ENCODE measurements at regions not wholly inside any gene's neighbourhood (a gene's known extent, or its start where the extent isn't known, plus 50 kb on each side); places are given as distances from the start of the nearest gene placed in this dataset.

- Histone ChIP-seq H3K4me1 (ENCODE audit: control insufficient read depth in 1 of 2, insufficient read depth in 2 of 2, low read length in 2 of 2) (peaks cover 0 to 7% of the 10 kb centered on the region in 2 experiments), H3K27me3 (ENCODE audit: insufficient read depth, low read length) (no peaks in the 10 kb centered on the region), H3K4ac (ENCODE audit: low read depth, low read length) (no peak overlapping the region), H3K23ac (ENCODE audit: low read length) (no peak overlapping the region), H2BK120ac (ENCODE audit: insufficient read depth, low read length, poor library complexity) (no peak overlapping the region), H2AK5ac (ENCODE audit: low read length) (no peak overlapping the region), H4K12ac (ENCODE audit: low read depth, low read length) (no peak overlapping the region), H2BK5ac (ENCODE audit: low read depth, low read length, poor library complexity) (no peak overlapping the region), H3K4me2 (ENCODE audit: low read length) (no peak overlapping the region), H3K27ac (ENCODE audit: low read depth, low read length) (no peak overlapping the region), H4K91ac (ENCODE audit: low read depth, low read length) (no peak overlapping the region), H3K9ac (ENCODE audit: low read length) (no peak overlapping the region), H2AFZ (ENCODE audit: insufficient read depth, low read length, poor library complexity) (no peak overlapping the region), H2BK12ac (ENCODE audit: low read length) (no peak overlapping the region), H3K9me3 (ENCODE audit: insufficient read depth, low read depth, low read length) (no peaks in the 10 kb centered on the region), H3K79me2 (ENCODE audit: control insufficient read depth, insufficient read depth, low read length, poor library complexity) (no peaks in the 10 kb centered on the region), H3K14ac (ENCODE audit: low read length) (no peak overlapping the region), H3K18ac (ENCODE audit: low read length) (no peak overlapping the region), H4K8ac (ENCODE audit: low read depth, low read length) (no peak overlapping the region), H3K4me3 (ENCODE audit: low read depth, low read length) (no peak overlapping the region), H3K79me1 (ENCODE audit: low read length) (no peaks in the 10 kb centered on the region), H3K36me3 (ENCODE audit: control insufficient read depth in 1 of 2, insufficient read depth in 2 of 2, low read length in 2 of 2) (no peaks in the 10 kb centered on the region)
- no CpG with 5 or more reads among the region's 7 CpGs for WGBS (ENCODE audit: extremely low coverage, insufficient coverage, insufficient read length)
- DNase-seq = no peak
These were observed 164.7 kb downstream of the SPCS3 start for GRCh38 chr4:176484301-176484984.

- Histone ChIP-seq H3K9me3 (ENCODE audit: insufficient read depth, low read depth, low read length) (no peaks in the 10 kb centered on the region), H4K8ac (ENCODE audit: low read depth, low read length) (no peak overlapping the region)
These were observed 169.2 kb downstream of the SPCS3 start for GRCh38 chr4:176489001-176489400.

GRCh38 chr4:176492646-176493302, 173.0 kb downstream of the SPCS3 start:
- Histone ChIP-seq H3K9ac (ENCODE audit: low read length) (no peak overlapping the region), H3K79me2 (ENCODE audit: control insufficient read depth, insufficient read depth, low read length, poor library complexity) (no peaks in the 10 kb centered on the region), H3K4me3 (ENCODE audit: low read depth, low read length) (no peak overlapping the region), H4K91ac (ENCODE audit: low read depth, low read length) (no peak overlapping the region), H2BK5ac (ENCODE audit: low read depth, low read length, poor library complexity) (no peak overlapping the region), H4K8ac (ENCODE audit: low read depth, low read length) (no peak overlapping the region), H3K14ac (ENCODE audit: low read length) (no peak overlapping the region), H3K4ac (ENCODE audit: low read depth, low read length) (no peak overlapping the region), H2BK12ac (ENCODE audit: low read length) (no peak overlapping the region), H3K23ac (ENCODE audit: low read length) (no peak overlapping the region), H3K18ac (ENCODE audit: low read length) (no peak overlapping the region), H3K9me3 (ENCODE audit: insufficient read depth, low read depth, low read length) (no peaks in the 10 kb centered on the region), H2BK120ac (ENCODE audit: insufficient read depth, low read length, poor library complexity) (no peak overlapping the region), H3K36me3 (ENCODE audit: control insufficient read depth in 1 of 2, insufficient read depth in 2 of 2, low read length in 2 of 2) (no peaks in the 10 kb centered on the region), H4K12ac (ENCODE audit: low read depth, low read length) (no peak overlapping the region), H3K4me1 (ENCODE audit: control insufficient read depth in 1 of 2, insufficient read depth in 2 of 2, low read length in 2 of 2) (no peaks in the 10 kb centered on the region), H3K27me3 (ENCODE audit: insufficient read depth, low read length) (no peaks in the 10 kb centered on the region), H3K27ac (ENCODE audit: low read depth, low read length) (no peak overlapping the region), H3K79me1 (ENCODE audit: low read length) (no peaks in the 10 kb centered on the region), H2AFZ (ENCODE audit: insufficient read depth, low read length, poor library complexity) (no peak overlapping the region), H2AK5ac (ENCODE audit: low read length) (no peak overlapping the region), H3K4me2 (ENCODE audit: low read length) (no peak overlapping the region)
- DNase-seq = no peak
- no CpG with 5 or more reads among the region's 2 CpGs for WGBS (ENCODE audit: extremely low coverage, insufficient coverage, insufficient read length)

More at GRCh38 chr4:176489001-176489400, 169.2 kb downstream of the SPCS3 start:
- H3K4me1 ChIP-seq (ENCODE audit: control insufficient read depth in 1 of 2, insufficient read depth in 2 of 2, low read length in 2 of 2) = no peaks in the 10 kb centered on the region
- H3K23ac ChIP-seq (ENCODE audit: low read length) = no peak overlapping the region
- H2BK12ac ChIP-seq (ENCODE audit: low read length) = no peak overlapping the region
- WGBS (ENCODE audit: extremely low coverage, insufficient coverage, insufficient read length) = no CpG with 5 or more reads among the region's 2 CpGs
- H3K14ac ChIP-seq (ENCODE audit: low read length) = no peak overlapping the region
- DNase-seq = no peak
- no peak overlapping the region for H3K27ac ChIP-seq (ENCODE audit: low read depth, low read length)
- H2AFZ ChIP-seq (ENCODE audit: insufficient read depth, low read length, poor library complexity) = no peak overlapping the region
- H2AK5ac ChIP-seq (ENCODE audit: low read length) = no peak overlapping the region
- H3K4me2 ChIP-seq (ENCODE audit: low read length) = no peak overlapping the region
- H4K91ac ChIP-seq (ENCODE audit: low read depth, low read length) = no peak overlapping the region
- no peak overlapping the region for H3K4ac ChIP-seq (ENCODE audit: low read depth, low read length)
- H3K79me1 ChIP-seq (ENCODE audit: low read length) = no peaks in the 10 kb centered on the region
- no peak overlapping the region for H4K12ac ChIP-seq (ENCODE audit: low read depth, low read length)
- H2BK120ac ChIP-seq (ENCODE audit: insufficient read depth, low read length, poor library complexity) = no peak overlapping the region
- no peaks in the 10 kb centered on the region for H3K27me3 ChIP-seq (ENCODE audit: insufficient read depth, low read length)
- H3K9ac ChIP-seq (ENCODE audit: low read length) = no peak overlapping the region
- no peaks in the 10 kb centered on the region for H3K79me2 ChIP-seq (ENCODE audit: control insufficient read depth, insufficient read depth, low read length, poor library complexity)
- H3K36me3 ChIP-seq (ENCODE audit: control insufficient read depth in 1 of 2, insufficient read depth in 2 of 2, low read length in 2 of 2) = no peaks in the 10 kb centered on the region
- no peak overlapping the region for H3K4me3 ChIP-seq (ENCODE audit: low read depth, low read length)
- no peak overlapping the region for H2BK5ac ChIP-seq (ENCODE audit: low read depth, low read length, poor library complexity)
- H3K18ac ChIP-seq (ENCODE audit: low read length) = no peak overlapping the region

GRCh38 chr4:176498617-176499256, 179.0 kb downstream of the SPCS3 start:
- no peaks in the 10 kb centered on the region for H3K4me1 ChIP-seq (ENCODE audit: control insufficient read depth in 1 of 2, insufficient read depth in 2 of 2, low read length in 2 of 2)
- no peak overlapping the region for H4K12ac ChIP-seq (ENCODE audit: low read depth, low read length)
- H4K8ac ChIP-seq (ENCODE audit: low read depth, low read length) = no peak overlapping the region
- no peak overlapping the region for H2AFZ ChIP-seq (ENCODE audit: insufficient read depth, low read length, poor library complexity)
- no peaks in the 10 kb centered on the region for H3K27me3 ChIP-seq (ENCODE audit: insufficient read depth, low read length)
- H3K4ac ChIP-seq (ENCODE audit: low read depth, low read length) = no peak overlapping the region
- no peak overlapping the region for H2AK5ac ChIP-seq (ENCODE audit: low read length)
- H3K27ac ChIP-seq (ENCODE audit: low read depth, low read length) = no peak overlapping the region
- H3K79me1 ChIP-seq (ENCODE audit: low read length) = no peaks in the 10 kb centered on the region
- no peak overlapping the region for H4K91ac ChIP-seq (ENCODE audit: low read depth, low read length)
- no peak overlapping the region for H3K18ac ChIP-seq (ENCODE audit: low read length)
- H3K36me3 ChIP-seq (ENCODE audit: control insufficient read depth in 1 of 2, insufficient read depth in 2 of 2, low read length in 2 of 2) = no peaks in the 10 kb centered on the region
- no peak overlapping the region for H3K23ac ChIP-seq (ENCODE audit: low read length)
- no peaks in the 10 kb centered on the region for H3K79me2 ChIP-seq (ENCODE audit: control insufficient read depth, insufficient read depth, low read length, poor library complexity)
- no CpG with 5 or more reads among the region's 4 CpGs for WGBS (ENCODE audit: extremely low coverage, insufficient coverage, insufficient read length)
- H3K9me3 ChIP-seq (ENCODE audit: insufficient read depth, low read depth, low read length) = no peaks in the 10 kb centered on the region
- no peak overlapping the region for H3K4me3 ChIP-seq (ENCODE audit: low read depth, low read length)
- no peak for DNase-seq
- no peak overlapping the region for H2BK5ac ChIP-seq (ENCODE audit: low read depth, low read length, poor library complexity)
- H3K14ac ChIP-seq (ENCODE audit: low read length) = no peak overlapping the region
- no peak overlapping the region for H2BK12ac ChIP-seq (ENCODE audit: low read length)
- H2BK120ac ChIP-seq (ENCODE audit: insufficient read depth, low read length, poor library complexity) = no peak overlapping the region
- H3K9ac ChIP-seq (ENCODE audit: low read length) = no peak overlapping the region
- no peak overlapping the region for H3K4me2 ChIP-seq (ENCODE audit: low read length)
